ENCODE measurements at regions not wholly inside any gene's neighbourhood (a gene's known extent, or its start where the extent isn't known, plus 50 kb on each side); places are given as distances from the start of the nearest gene placed in this dataset.

- DNase-seq = no peak
Observed at GRCh38 chr7:123259759-123260158, 60.0 kb upstream of the SLC13A1 start.
